Panc1 (cell line): ENCODE measurements at regions not wholly inside any gene's neighbourhood (a gene's known extent, or its start where the extent isn't known, plus 50 kb on each side); places are given as distances from the start of the nearest gene placed in this dataset.

Experiments
- ATAC-seq: fragments of 200-7000 bp; cut with Tn5 transposase; 2 replicates; pipeline ENCODE4 v1.9.1; 2020; ENCODE audit warnings: mild to moderate bottlenecking, moderate library complexity
- BruUV-seq: library from RNA; stranded (reverse); fragments of 400-500 nt; replicated peaks from 2 replicates; lab custom pipeline; 2021; lab: Mats Ljungman, UMichigan
- CTCF ChIA-PET: fragments of 300-600 bp; sonication (Branson Sonifier 250); formaldehyde crosslinking; loops from one replicate; lab custom pipeline; 2022; ENCODE audit warnings: antibody characterized with exemption; lab: Charles Lee
- POLR2A ChIA-PET: fragments of 300-600 bp; sonication (Branson Sonifier 250); formaldehyde crosslinking; loops from one replicate; lab custom pipeline; 2022; ENCODE audit warnings: antibody characterized with exemption; lab: Charles Lee
- DNase-seq: peaks from one replicate; pipeline ENCODE4 v3.0.0-alpha.2; 2010; ENCODE audit warnings: low read depth, low spot score
- H3K27ac ChIP-seq: 2 replicates; pipeline ENCODE4 v1.5.1; 2011; ENCODE audit warnings: mild to moderate bottlenecking, low read length, inconsistent platforms
- H3K27me3 ChIP-seq: fragments of 200-500 bp; sonication (Bioruptor generic); 2 replicates; pipeline ENCODE4 v1.6.0; 2014; ENCODE audit warnings: low read length, inconsistent platforms; ENCODE audit not compliant: control insufficient read depth, insufficient read depth
- H3K36me3 ChIP-seq: fragments of 200-500 bp; sonication (Bioruptor generic); 2 replicates; pipeline ENCODE4 v1.5.1; 2014; ENCODE audit warnings: inconsistent platforms, mild to moderate bottlenecking, low read length, moderate library complexity; ENCODE audit not compliant: control insufficient read depth, insufficient read depth
- H3K4me1 ChIP-seq: 2 replicates; pipeline ENCODE4 v1.5.1; 2011; ENCODE audit warnings: inconsistent platforms, mild to moderate bottlenecking, low read length, moderate library complexity; ENCODE audit not compliant: control insufficient read depth, insufficient read depth
- H3K4me3 ChIP-seq, 2 experiments: 2 replicates each; pipeline ENCODE4 v1.5.1; 2011 to 2012; ENCODE audit warnings: low read depth in 2 of 2, low read length in 2 of 2, mild to moderate bottlenecking in 2 of 2, inconsistent platforms in 1 of 2, moderate library complexity in 1 of 2
- H3K9me3 ChIP-seq: fragments of 200-500 bp; sonication (Bioruptor generic); 2 replicates; pipeline ENCODE4 v1.5.1; 2014; ENCODE audit warnings: low read depth, mild to moderate bottlenecking, inconsistent platforms, low read length, moderate library complexity; ENCODE audit not compliant: control insufficient read depth, insufficient read depth
- POLR2AphosphoS5 ChIP-seq: IDR thresholded peaks from 2 replicates; pipeline ENCODE4 v1.6.1; 2012; ENCODE audit warnings: mild to moderate bottlenecking, low read depth, low read length, moderate library complexity
- SIN3A ChIP-seq: IDR thresholded peaks from 2 replicates; pipeline ENCODE4 v1.6.1; 2012; ENCODE audit warnings: low read depth, mild to moderate bottlenecking, low read length, moderate library complexity, borderline replicate concordance; ENCODE audit not compliant: insufficient read depth
- TCF7L2 ChIP-seq: IDR thresholded peaks from 2 replicates; pipeline ENCODE4 v1.6.1; 2011; ENCODE audit warnings: mild to moderate bottlenecking, low read depth, low read length, inconsistent platforms
- in situ Hi-C: cut with HindIII; loops from 2 replicates; pipeline ENCODE4 v1.10.0; 2016; ENCODE audit warnings: low sequenced_read_pairs, low pct_unique_long_range_greater_than_20kb
- intact Hi-C: fragments of 100-400 bp; cut with micrococcal nuclease; formaldehyde crosslinking; loops from one replicate; pipeline ENCODE4 v1.10.0; 2022; ENCODE audit not compliant: unreplicated experiment
- TF ChIP-seq, protein P1 (sequence below), 2 experiments: IDR thresholded peaks; 2 replicates each; pipeline ENCODE4 v1.6.1; 2011 to 2012; ENCODE audit warnings: low read depth in 2 of 2, control low read depth in 1 of 2, low read length in 1 of 2, mild to moderate bottlenecking in 1 of 2, moderate library complexity in 1 of 2; ENCODE audit not compliant: insufficient read depth in 1 of 2
- TF ChIP-seq, protein P2 (sequence below): fragments of 450-650 bp; IDR thresholded peaks from 2 replicates; pipeline ENCODE4 v1.5.1; 2017; ENCODE audit warnings: mild to moderate bottlenecking

DNA sequence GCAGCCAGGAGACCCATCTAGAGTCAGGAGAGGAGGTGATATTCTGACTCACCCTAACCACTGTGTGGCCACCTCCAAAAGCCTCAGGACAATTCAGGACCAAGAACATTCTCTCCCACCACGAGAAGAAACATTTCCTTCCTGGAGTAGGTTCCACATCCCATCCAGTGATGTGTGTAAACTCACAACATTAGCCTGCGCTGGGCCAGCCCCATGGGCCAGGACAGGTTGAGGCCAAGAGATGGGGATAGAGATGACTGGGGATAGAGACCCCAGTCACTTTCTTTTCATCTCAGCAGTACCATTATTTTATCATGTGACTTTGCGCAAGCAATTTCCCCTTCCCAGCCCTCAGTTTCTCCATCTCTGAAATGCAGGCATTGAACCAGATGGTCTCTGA lies 126.6 kb upstream of the PTPRT start:
- Histone ChIP-seq H3K27ac (no peak overlapping the region), H3K27me3 (no peaks in the 10 kb centered on the region), H3K4me1 (no peaks in the 10 kb centered on the region), H3K4me3 (no peak overlapping the region), H3K9me3 (no peaks in the 10 kb centered on the region), H3K36me3 (no peaks in the 10 kb centered on the region)
- CTCF ChIA-PET = no interaction called here
- DNase-seq = no peak
- in situ Hi-C loops = no loop called here
- POLR2A ChIA-PET = no interaction called here
- no peak for ATAC-seq
- no peak for TF ChIP-seq SIN3A
- TF ChIP-seq, protein P1, sequence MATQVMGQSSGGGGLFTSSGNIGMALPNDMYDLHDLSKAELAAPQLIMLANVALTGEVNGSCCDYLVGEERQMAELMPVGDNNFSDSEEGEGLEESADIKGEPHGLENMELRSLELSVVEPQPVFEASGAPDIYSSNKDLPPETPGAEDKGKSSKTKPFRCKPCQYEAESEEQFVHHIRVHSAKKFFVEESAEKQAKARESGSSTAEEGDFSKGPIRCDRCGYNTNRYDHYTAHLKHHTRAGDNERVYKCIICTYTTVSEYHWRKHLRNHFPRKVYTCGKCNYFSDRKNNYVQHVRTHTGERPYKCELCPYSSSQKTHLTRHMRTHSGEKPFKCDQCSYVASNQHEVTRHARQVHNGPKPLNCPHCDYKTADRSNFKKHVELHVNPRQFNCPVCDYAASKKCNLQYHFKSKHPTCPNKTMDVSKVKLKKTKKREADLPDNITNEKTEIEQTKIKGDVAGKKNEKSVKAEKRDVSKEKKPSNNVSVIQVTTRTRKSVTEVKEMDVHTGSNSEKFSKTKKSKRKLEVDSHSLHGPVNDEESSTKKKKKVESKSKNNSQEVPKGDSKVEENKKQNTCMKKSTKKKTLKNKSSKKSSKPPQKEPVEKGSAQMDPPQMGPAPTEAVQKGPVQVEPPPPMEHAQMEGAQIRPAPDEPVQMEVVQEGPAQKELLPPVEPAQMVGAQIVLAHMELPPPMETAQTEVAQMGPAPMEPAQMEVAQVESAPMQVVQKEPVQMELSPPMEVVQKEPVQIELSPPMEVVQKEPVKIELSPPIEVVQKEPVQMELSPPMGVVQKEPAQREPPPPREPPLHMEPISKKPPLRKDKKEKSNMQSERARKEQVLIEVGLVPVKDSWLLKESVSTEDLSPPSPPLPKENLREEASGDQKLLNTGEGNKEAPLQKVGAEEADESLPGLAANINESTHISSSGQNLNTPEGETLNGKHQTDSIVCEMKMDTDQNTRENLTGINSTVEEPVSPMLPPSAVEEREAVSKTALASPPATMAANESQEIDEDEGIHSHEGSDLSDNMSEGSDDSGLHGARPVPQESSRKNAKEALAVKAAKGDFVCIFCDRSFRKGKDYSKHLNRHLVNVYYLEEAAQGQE (IDR thresholded peaks at IDR 0.05; ENCODE audit: insufficient read depth in 1 of 2, low read depth in 2 of 2, low read length in 1 of 2) = no peak
- intact Hi-C loops = no loop called here
- BruUV-seq = no TSS peak

DNA sequence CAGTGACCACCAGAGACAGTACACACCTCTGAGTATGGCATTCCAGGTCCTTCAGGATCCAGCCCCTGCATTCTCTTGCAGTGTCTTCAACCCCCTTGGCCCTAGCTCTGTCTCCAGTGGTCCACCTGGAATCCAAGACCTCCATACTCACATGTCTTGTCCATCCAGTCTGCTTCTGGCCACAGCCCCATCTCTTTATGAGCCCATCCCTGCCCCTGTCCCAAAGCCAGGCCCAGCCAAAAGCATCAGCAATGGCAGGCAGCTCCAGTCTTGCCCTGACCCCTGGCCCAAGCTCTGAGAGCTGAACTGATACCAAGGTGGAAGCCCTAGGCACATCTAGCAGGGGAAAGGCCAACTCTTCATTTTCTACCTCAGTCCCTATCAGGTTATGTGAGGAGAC lies 119.6 kb upstream of the PTPRT start:
- no TSS peak for BruUV-seq
- no peaks in the 10 kb centered on the region for H3K36me3 ChIP-seq
- H3K27me3 ChIP-seq = no peaks in the 10 kb centered on the region
- TF ChIP-seq TCF7L2 (no peak), SIN3A (no peak), POLR2AphosphoS5 (no peak)
- TF ChIP-seq, protein P2, sequence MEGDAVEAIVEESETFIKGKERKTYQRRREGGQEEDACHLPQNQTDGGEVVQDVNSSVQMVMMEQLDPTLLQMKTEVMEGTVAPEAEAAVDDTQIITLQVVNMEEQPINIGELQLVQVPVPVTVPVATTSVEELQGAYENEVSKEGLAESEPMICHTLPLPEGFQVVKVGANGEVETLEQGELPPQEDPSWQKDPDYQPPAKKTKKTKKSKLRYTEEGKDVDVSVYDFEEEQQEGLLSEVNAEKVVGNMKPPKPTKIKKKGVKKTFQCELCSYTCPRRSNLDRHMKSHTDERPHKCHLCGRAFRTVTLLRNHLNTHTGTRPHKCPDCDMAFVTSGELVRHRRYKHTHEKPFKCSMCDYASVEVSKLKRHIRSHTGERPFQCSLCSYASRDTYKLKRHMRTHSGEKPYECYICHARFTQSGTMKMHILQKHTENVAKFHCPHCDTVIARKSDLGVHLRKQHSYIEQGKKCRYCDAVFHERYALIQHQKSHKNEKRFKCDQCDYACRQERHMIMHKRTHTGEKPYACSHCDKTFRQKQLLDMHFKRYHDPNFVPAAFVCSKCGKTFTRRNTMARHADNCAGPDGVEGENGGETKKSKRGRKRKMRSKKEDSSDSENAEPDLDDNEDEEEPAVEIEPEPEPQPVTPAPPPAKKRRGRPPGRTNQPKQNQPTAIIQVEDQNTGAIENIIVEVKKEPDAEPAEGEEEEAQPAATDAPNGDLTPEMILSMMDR = no peak
- TF ChIP-seq, protein P1 (IDR thresholded peaks at IDR 0.05; ENCODE audit: insufficient read depth in 1 of 2, low read depth in 2 of 2, low read length in 1 of 2) = no peak
- no peak overlapping the region for H3K4me3 ChIP-seq
- no peak overlapping the region for H3K27ac ChIP-seq
- no peaks in the 10 kb centered on the region for H3K9me3 ChIP-seq
- intact Hi-C loops = no loop called here
- POLR2A ChIA-PET = no interaction called here
- in situ Hi-C loops = no loop called here
- no peaks in the 10 kb centered on the region for H3K4me1 ChIP-seq
- no peak for DNase-seq
- no peak for ATAC-seq
- CTCF ChIA-PET = no interaction called here
